WTC11 (cell line): ENCODE measurements at regions not wholly inside any gene's neighbourhood (a gene's known extent, or its start where the extent isn't known, plus 50 kb on each side); places are given as distances from the start of the nearest gene placed in this dataset.

Experiments used
- ATAC-seq: fragments of 200-7000 bp; cut with Tn5 transposase; 2 replicates; pipeline ENCODE4 v1.10.0; 2021; ENCODE audit warnings: mild to moderate bottlenecking, moderate library complexity
- CTCF ChIA-PET: fragments of 300-600 bp; sonication (Branson Sonifier 250); formaldehyde crosslinking; loops from one replicate; lab custom pipeline; 2021; ENCODE audit warnings: antibody characterized with exemption; lab: Charles Lee
- POLR2A ChIA-PET: fragments of 350-600 bp; sonication (Branson Sonifier 250); formaldehyde crosslinking; loops from one replicate; lab custom pipeline; 2021; ENCODE audit warnings: antibody characterized with exemption; lab: Charles Lee
- DNase-seq: peaks from one replicate; pipeline ENCODE4 v3.0.0; 2021; ENCODE audit warnings: low spot score
- H3K27ac Mint-ChIP-seq: 2 replicates; pipeline ENCODE4 v1.8.0; 2021; ENCODE audit warnings: mixed read lengths
- H3K27me3 Mint-ChIP-seq: 2 replicates; pipeline ENCODE4 v1.8.0; 2021; ENCODE audit warnings: low read depth, mild to moderate bottlenecking, moderate library complexity, mixed read lengths
- H3K36me3 Mint-ChIP-seq: 2 replicates; pipeline ENCODE4 v1.8.0; 2021; ENCODE audit warnings: mixed read lengths
- H3K4me1 Mint-ChIP-seq: 2 replicates; pipeline ENCODE4 v1.8.0; 2022; ENCODE audit warnings: mixed read lengths
- H3K4me3 Mint-ChIP-seq: 2 replicates; pipeline ENCODE4 v1.8.0; 2021; ENCODE audit warnings: mild to moderate bottlenecking, moderate library complexity, mixed read lengths
- H3K9me3 Mint-ChIP-seq: 2 replicates; pipeline ENCODE4 v1.8.0; 2021; ENCODE audit warnings: mixed read lengths
- MYBL2 ChIP-seq: sonication (generic); formaldehyde crosslinking; IDR thresholded peaks from 2 replicates; pipeline ENCODE4 v1.8.1; 2023; ENCODE audit warnings: mild to moderate bottlenecking, moderate library complexity, missing genetic modification reagents
- NFYB ChIP-seq: sonication (generic); formaldehyde crosslinking; conservative IDR thresholded peaks from 2 replicates; pipeline ENCODE4 v1.8.0; 2022; ENCODE audit warnings: low read depth, missing genetic modification reagents
- RELA ChIP-seq: sonication (generic); formaldehyde crosslinking; IDR thresholded peaks from 2 replicates; pipeline ENCODE4 v1.8.1; 2022; ENCODE audit warnings: missing genetic modification reagents, mild to moderate bottlenecking, borderline replicate concordance
- SMAD4 ChIP-seq: sonication (generic); formaldehyde crosslinking; IDR thresholded peaks from 2 replicates; pipeline ENCODE4 v1.8.0; 2022; ENCODE audit warnings: mild to moderate bottlenecking, missing genetic modification reagents
- SOX15 ChIP-seq: fragments of 250-450 bp; sonication (Bioruptor Pico); IDR thresholded peaks from 2 replicates; pipeline ENCODE4 v1.9.0; 2021; ENCODE audit warnings: mild to moderate bottlenecking
- TP53 ChIP-seq: sonication (generic); formaldehyde crosslinking; IDR thresholded peaks from 2 replicates; pipeline ENCODE4 v1.8.1; 2023; ENCODE audit warnings: mild to moderate bottlenecking, missing genetic modification reagents
- TF ChIP-seq, protein P1 (sequence below): sonication (generic); formaldehyde crosslinking; IDR thresholded peaks from 2 replicates; pipeline ENCODE4 v1.8.0; 2023; ENCODE audit warnings: mild to moderate bottlenecking, missing genetic modification reagents
- TF ChIP-seq, protein P2 (sequence below): sonication (generic); formaldehyde crosslinking; conservative IDR thresholded peaks from 2 replicates; pipeline ENCODE4 v1.8.1; 2022; ENCODE audit warnings: mild to moderate bottlenecking, missing genetic modification reagents
- TF ChIP-seq, protein P3 (sequence below): sonication (generic); formaldehyde crosslinking; IDR thresholded peaks from 2 replicates; pipeline ENCODE4 v1.8.0; 2023; ENCODE audit warnings: missing genetic modification reagents, mild to moderate bottlenecking, borderline replicate concordance
- TF ChIP-seq, protein P4 (sequence below): fragments of 250-450 bp; sonication (Bioruptor Pico); IDR thresholded peaks from 2 replicates; pipeline ENCODE4 v1.9.0; 2021; ENCODE audit warnings: mild to moderate bottlenecking, borderline replicate concordance
- TF ChIP-seq, protein P5 (sequence below): sonication (generic); formaldehyde crosslinking; IDR thresholded peaks from 2 replicates; pipeline ENCODE4 v1.8.0; 2022; ENCODE audit warnings: mild to moderate bottlenecking, missing genetic modification reagents

DNA sequence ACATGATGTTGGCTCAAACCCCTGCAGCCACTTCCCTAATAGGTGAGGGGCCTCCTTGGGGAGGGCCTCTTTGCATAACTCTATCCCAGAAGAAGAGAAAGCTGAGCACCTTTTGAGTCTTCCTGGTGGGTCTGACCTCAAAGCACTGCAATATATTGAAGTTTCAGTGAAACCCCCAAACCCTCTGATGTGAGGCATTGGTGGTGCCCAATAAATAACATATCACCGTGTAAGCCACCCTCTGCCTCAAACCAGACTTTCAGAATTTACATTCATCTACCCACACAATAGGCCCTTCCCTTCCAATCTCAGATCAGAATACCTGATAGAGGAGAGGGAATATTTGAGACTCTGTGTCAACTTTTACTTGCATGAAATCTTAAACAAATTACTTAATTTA lies 142.8 kb upstream of the STK17B start:
- TF ChIP-seq MYBL2 (CRISPR knock-in tag) (no peak), NFYB (CRISPR knock-in tag) (no peak), SMAD4 (CRISPR knock-in tag) (no peak)
- TF ChIP-seq, protein P1, sequence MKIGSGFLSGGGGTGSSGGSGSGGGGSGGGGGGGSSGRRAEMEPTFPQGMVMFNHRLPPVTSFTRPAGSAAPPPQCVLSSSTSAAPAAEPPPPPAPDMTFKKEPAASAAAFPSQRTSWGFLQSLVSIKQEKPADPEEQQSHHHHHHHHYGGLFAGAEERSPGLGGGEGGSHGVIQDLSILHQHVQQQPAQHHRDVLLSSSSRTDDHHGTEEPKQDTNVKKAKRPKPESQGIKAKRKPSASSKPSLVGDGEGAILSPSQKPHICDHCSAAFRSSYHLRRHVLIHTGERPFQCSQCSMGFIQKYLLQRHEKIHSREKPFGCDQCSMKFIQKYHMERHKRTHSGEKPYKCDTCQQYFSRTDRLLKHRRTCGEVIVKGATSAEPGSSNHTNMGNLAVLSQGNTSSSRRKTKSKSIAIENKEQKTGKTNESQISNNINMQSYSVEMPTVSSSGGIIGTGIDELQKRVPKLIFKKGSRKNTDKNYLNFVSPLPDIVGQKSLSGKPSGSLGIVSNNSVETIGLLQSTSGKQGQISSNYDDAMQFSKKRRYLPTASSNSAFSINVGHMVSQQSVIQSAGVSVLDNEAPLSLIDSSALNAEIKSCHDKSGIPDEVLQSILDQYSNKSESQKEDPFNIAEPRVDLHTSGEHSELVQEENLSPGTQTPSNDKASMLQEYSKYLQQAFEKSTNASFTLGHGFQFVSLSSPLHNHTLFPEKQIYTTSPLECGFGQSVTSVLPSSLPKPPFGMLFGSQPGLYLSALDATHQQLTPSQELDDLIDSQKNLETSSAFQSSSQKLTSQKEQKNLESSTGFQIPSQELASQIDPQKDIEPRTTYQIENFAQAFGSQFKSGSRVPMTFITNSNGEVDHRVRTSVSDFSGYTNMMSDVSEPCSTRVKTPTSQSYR (CRISPR knock-in tag), result no peak
- TF ChIP-seq, protein P2, sequence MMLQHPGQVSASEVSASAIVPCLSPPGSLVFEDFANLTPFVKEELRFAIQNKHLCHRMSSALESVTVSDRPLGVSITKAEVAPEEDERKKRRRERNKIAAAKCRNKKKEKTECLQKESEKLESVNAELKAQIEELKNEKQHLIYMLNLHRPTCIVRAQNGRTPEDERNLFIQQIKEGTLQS (CRISPR knock-in tag), result no peak
- Mint-ChIP-seq H3K4me1 (peaks cover 10% of the 10 kb centered on the region), H3K4me3 (no peak overlapping the region), H3K9me3 (no peaks in the 10 kb centered on the region), H3K27me3 (no peaks in the 10 kb centered on the region), H3K27ac (no peak overlapping the region), H3K36me3 (no peaks in the 10 kb centered on the region)
- CTCF ChIA-PET, result no interaction called here
- DNase-seq, result no peak
- POLR2A ChIA-PET, result interaction anchor here (0.6 kb wide), 1 partner anchor 331 kb away, joined by 3 read pairs; no protein-coding TSS in a partner anchor
- ATAC-seq, result no peak

DNA sequence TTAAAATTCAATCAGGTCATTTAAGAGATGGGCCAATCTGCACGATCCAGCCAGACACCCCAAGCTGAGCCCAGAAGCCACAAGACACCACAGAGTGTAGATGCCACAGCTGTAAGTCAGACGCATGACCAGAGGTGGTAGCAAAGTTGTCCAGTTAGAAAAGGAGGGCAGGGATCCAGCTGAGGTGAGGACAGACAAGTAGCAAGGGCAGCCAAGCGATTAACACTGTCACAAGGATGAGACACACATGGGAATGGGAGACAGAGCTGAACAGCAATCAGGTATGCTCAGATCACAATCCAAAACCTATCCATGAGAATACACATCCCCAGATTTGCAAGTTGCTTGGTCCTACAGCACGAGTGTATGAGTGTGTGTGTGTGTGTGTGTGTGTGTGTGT lies 143.4 kb upstream of the STK17B start:
- no peaks in the 10 kb centered on the region for H3K36me3 Mint-ChIP-seq
- no peak overlapping the region for H3K27ac Mint-ChIP-seq
- H3K4me1 Mint-ChIP-seq, result peaks cover 10% of the 10 kb centered on the region
- DNase-seq (no peak), ATAC-seq (peak; percentile 71)
- H3K27me3 Mint-ChIP-seq, result no peaks in the 10 kb centered on the region
- ChIA-PET CTCF (no interaction called here), POLR2A (interaction anchor here (0.6 kb wide), 1 partner anchor 332 kb away, joined by 3 read pairs; no protein-coding TSS in a partner anchor)
- no peak for TF ChIP-seq RELA
- TF ChIP-seq, protein P3, sequence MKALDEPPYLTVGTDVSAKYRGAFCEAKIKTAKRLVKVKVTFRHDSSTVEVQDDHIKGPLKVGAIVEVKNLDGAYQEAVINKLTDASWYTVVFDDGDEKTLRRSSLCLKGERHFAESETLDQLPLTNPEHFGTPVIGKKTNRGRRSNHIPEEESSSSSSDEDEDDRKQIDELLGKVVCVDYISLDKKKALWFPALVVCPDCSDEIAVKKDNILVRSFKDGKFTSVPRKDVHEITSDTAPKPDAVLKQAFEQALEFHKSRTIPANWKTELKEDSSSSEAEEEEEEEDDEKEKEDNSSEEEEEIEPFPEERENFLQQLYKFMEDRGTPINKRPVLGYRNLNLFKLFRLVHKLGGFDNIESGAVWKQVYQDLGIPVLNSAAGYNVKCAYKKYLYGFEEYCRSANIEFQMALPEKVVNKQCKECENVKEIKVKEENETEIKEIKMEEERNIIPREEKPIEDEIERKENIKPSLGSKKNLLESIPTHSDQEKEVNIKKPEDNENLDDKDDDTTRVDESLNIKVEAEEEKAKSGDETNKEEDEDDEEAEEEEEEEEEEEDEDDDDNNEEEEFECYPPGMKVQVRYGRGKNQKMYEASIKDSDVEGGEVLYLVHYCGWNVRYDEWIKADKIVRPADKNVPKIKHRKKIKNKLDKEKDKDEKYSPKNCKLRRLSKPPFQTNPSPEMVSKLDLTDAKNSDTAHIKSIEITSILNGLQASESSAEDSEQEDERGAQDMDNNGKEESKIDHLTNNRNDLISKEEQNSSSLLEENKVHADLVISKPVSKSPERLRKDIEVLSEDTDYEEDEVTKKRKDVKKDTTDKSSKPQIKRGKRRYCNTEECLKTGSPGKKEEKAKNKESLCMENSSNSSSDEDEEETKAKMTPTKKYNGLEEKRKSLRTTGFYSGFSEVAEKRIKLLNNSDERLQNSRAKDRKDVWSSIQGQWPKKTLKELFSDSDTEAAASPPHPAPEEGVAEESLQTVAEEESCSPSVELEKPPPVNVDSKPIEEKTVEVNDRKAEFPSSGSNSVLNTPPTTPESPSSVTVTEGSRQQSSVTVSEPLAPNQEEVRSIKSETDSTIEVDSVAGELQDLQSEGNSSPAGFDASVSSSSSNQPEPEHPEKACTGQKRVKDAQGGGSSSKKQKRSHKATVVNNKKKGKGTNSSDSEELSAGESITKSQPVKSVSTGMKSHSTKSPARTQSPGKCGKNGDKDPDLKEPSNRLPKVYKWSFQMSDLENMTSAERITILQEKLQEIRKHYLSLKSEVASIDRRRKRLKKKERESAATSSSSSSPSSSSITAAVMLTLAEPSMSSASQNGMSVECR, result no peak
- no peak overlapping the region for H3K4me3 Mint-ChIP-seq
- no peaks in the 10 kb centered on the region for H3K9me3 Mint-ChIP-seq

DNA sequence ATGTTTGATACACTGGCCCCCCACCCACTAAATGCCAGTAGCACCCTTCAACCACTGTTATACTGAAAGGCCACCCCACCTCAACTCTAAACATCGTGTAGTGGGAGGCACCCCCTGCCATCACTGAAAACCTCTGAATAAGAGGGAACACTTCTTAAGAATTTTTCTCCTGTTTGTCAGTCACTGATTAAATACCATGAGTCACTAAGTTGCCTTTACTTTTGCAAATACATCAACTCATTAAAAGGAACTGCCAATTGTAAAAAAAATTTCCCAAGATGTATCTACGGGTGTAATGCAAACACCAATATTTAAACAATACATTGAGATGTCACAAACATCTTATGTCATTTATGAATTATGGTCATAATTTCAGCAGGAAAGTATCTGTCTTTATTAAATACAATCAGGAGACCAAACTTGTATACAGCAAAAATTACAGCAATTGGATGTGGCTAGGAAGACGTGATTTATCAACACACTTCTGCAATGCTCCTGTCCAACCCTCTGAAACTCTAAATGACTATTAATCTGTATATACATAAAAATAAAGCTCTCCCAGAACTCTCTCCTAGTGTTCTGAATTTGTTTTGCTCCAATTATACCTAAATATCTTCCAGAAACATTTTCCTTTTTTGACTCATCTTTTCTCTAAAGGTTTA lies 144.1 kb upstream of the STK17B start:
- H3K27me3 Mint-ChIP-seq, result no peaks in the 10 kb centered on the region
- TF ChIP-seq TP53 (no peak), MYBL2 (CRISPR knock-in tag) (no peak), SOX15 (CRISPR knock-in tag) (no peak)
- TF ChIP-seq, protein P4, sequence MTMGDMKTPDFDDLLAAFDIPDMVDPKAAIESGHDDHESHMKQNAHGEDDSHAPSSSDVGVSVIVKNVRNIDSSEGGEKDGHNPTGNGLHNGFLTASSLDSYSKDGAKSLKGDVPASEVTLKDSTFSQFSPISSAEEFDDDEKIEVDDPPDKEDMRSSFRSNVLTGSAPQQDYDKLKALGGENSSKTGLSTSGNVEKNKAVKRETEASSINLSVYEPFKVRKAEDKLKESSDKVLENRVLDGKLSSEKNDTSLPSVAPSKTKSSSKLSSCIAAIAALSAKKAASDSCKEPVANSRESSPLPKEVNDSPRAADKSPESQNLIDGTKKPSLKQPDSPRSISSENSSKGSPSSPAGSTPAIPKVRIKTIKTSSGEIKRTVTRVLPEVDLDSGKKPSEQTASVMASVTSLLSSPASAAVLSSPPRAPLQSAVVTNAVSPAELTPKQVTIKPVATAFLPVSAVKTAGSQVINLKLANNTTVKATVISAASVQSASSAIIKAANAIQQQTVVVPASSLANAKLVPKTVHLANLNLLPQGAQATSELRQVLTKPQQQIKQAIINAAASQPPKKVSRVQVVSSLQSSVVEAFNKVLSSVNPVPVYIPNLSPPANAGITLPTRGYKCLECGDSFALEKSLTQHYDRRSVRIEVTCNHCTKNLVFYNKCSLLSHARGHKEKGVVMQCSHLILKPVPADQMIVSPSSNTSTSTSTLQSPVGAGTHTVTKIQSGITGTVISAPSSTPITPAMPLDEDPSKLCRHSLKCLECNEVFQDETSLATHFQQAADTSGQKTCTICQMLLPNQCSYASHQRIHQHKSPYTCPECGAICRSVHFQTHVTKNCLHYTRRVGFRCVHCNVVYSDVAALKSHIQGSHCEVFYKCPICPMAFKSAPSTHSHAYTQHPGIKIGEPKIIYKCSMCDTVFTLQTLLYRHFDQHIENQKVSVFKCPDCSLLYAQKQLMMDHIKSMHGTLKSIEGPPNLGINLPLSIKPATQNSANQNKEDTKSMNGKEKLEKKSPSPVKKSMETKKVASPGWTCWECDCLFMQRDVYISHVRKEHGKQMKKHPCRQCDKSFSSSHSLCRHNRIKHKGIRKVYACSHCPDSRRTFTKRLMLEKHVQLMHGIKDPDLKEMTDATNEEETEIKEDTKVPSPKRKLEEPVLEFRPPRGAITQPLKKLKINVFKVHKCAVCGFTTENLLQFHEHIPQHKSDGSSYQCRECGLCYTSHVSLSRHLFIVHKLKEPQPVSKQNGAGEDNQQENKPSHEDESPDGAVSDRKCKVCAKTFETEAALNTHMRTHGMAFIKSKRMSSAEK, result no peak
- TF ChIP-seq, protein P5, sequence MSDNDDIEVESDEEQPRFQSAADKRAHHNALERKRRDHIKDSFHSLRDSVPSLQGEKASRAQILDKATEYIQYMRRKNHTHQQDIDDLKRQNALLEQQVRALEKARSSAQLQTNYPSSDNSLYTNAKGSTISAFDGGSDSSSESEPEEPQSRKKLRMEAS, result no peak
- TF ChIP-seq, all 79 proteins: peak for 0
- DNase-seq (no peak), ATAC-seq (no peak)
- no peaks in the 10 kb centered on the region for H3K36me3 Mint-ChIP-seq
- H3K27ac Mint-ChIP-seq, result no peak overlapping the region
- peaks cover 10% of the 10 kb centered on the region for H3K4me1 Mint-ChIP-seq
- ChIA-PET POLR2A (no interaction called here), CTCF (no interaction called here)
- no peak overlapping the region for H3K4me3 Mint-ChIP-seq
- H3K9me3 Mint-ChIP-seq, result no peaks in the 10 kb centered on the region
